Activated naive CD4-positive, alpha-beta T cell treated with anti-CD3 and anti-CD28 coated beads for 36 hours (primary cell): ENCODE measurements at regions not wholly inside any gene's neighbourhood (a gene's known extent, or its start where the extent isn't known, plus 50 kb on each side); places are given as distances from the start of the nearest gene placed in this dataset.

Source experiments
- CTCF ChIA-PET: fragments of 350-600 bp; sonication (Branson Sonifier 250); formaldehyde crosslinking; loops from one replicate; lab custom pipeline; 2021; ENCODE audit warnings: antibody characterized with exemption; lab: Charles Lee
- DNase-seq: peaks from one replicate; pipeline ENCODE4 v3.0.0-alpha.2; 2020
- H3K27ac Mint-ChIP-seq: one replicate; pipeline ENCODE4 v1.8.0; 2021; ENCODE audit warnings: mild to moderate bottlenecking, mixed read lengths
- H3K27me3 Mint-ChIP-seq: one replicate; pipeline ENCODE4 v1.8.0; 2021; ENCODE audit warnings: low read depth, mixed read lengths
- H3K36me3 Mint-ChIP-seq: one replicate; pipeline ENCODE4 v1.8.0; 2021; ENCODE audit warnings: low read depth, mixed read lengths
- H3K4me1 Mint-ChIP-seq: one replicate; pipeline ENCODE4 v1.8.0; 2021; ENCODE audit warnings: low read depth, mixed read lengths
- H3K4me3 Mint-ChIP-seq: one replicate; pipeline ENCODE4 v1.8.0; 2021; ENCODE audit warnings: mild to moderate bottlenecking, moderate library complexity, mixed read lengths
- H3K9me3 Mint-ChIP-seq: one replicate; pipeline ENCODE4 v1.8.0; 2021; ENCODE audit warnings: mixed read lengths
- intact Hi-C: fragments of 100-400 bp; cut with micrococcal nuclease; formaldehyde crosslinking; loops from one replicate; pipeline ENCODE4 v1.15.1; 2023

DNA sequence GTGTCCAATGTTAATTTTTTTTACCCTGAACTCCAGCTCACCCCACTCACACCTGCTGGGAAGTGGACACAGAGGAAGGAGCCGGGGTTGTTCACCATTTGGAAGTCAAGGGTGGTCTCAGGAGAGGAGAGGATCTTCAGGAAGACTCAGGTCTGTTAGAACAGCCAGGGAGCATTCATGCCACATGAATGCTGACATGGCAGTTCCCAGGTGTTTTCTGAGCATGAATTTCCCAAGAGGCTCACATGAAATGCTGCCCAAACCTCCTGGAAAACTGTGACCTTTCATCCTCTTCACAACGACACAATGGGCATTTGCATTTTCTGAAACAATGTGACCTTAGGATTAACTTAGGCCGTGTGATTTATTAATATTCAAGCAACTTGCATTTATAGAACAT is 2409.2 kb downstream of the TP53TG3F start:
- intact Hi-C loops: no loop called here
- H3K4me3 Mint-ChIP-seq: no peak overlapping the region
- no peak overlapping the region for H3K27ac Mint-ChIP-seq
- no peaks in the 10 kb centered on the region for H3K27me3 Mint-ChIP-seq
- no peaks in the 10 kb centered on the region for H3K4me1 Mint-ChIP-seq
- DNase-seq: no peak
- H3K9me3 Mint-ChIP-seq: peaks cover 17% of the 10 kb centered on the region
- CTCF ChIA-PET: no interaction called here
- no peaks in the 10 kb centered on the region for H3K36me3 Mint-ChIP-seq

DNA sequence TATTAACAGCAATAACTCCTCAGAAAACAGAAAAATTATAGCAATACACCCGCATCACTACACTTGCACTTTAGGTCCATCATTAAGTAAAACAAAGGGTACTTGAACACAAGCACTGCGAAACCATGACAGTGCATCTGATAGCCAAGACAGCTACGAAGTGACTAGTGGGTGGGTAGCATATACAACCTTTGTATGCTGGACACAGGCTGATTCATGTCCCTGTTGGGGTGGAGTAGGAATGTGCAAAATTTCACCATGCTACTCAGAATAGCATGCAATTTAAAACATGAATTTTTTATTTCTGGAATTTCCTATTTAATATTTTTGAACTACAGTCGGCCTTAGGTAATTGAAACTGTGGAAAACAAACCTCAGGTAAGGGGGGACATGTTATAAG is 2414.1 kb downstream of the TP53TG3F start:
- CTCF ChIA-PET: no interaction called here
- H3K27ac Mint-ChIP-seq: no peak overlapping the region
- H3K4me1 Mint-ChIP-seq: no peaks in the 10 kb centered on the region
- H3K4me3 Mint-ChIP-seq: no peak overlapping the region
- peaks cover 18% of the 10 kb centered on the region for H3K9me3 Mint-ChIP-seq
- H3K27me3 Mint-ChIP-seq: no peaks in the 10 kb centered on the region
- no peaks in the 10 kb centered on the region for H3K36me3 Mint-ChIP-seq
- no peak for DNase-seq
- intact Hi-C loops: no loop called here

DNA sequence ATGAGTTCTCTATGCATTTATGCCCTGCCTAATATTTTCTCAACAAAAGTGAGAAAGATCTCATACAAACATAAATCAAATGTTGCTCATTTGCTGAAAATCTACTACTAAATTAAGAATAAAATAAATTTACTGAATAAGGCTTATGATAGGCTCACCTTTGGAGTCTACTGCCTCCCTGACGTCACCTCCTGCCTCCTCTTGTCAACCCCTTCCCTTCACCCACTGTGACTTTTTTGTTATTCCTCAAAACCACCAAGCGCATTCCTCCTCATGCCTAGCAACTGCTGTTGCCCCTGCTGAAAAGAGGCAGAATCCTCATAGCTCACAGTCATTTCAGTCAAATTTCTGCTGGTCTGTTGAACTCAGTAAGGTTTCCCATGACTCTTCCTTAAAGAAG is 2422.2 kb downstream of the TP53TG3F start:
- no peaks in the 10 kb centered on the region for H3K27me3 Mint-ChIP-seq
- DNase-seq: no peak
- H3K4me3 Mint-ChIP-seq: no peak overlapping the region
- intact Hi-C loops: loop anchor here (10.0 kb wide), 1 partner anchor 53 kb away; no protein-coding TSS in a partner anchor
- H3K9me3 Mint-ChIP-seq: peaks cover 15% of the 10 kb centered on the region
- no peak overlapping the region for H3K27ac Mint-ChIP-seq
- no peaks in the 10 kb centered on the region for H3K36me3 Mint-ChIP-seq
- CTCF ChIA-PET: no interaction called here
- no peaks in the 10 kb centered on the region for H3K4me1 Mint-ChIP-seq

DNA sequence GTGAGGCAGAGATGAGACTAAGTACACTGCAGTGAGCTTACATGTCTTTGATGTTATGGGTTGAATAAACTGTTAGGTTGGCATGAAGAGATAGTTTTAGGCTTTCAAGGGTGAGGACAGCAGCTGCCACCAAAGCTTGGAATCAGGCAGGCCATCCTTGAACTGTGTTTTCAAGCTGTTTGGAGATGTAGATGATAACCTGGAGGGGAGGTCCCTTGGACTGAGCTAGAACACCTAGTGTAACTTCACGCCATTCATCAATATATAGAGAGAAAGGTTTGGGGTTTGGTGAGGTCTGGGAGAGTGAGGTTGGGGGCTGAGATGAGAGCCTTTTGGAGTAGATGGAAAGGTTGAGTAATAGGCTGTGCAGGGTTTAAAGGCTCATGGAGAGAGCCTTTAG is 2447.0 kb downstream of the TP53TG3F start:
- H3K27ac Mint-ChIP-seq: no peak overlapping the region
- H3K9me3 Mint-ChIP-seq: peaks cover 46% of the 10 kb centered on the region
- H3K27me3 Mint-ChIP-seq: no peaks in the 10 kb centered on the region
- CTCF ChIA-PET: no interaction called here
- no peak for DNase-seq
- H3K4me1 Mint-ChIP-seq: peaks cover 2% of the 10 kb centered on the region
- H3K4me3 Mint-ChIP-seq: no peak overlapping the region
- H3K36me3 Mint-ChIP-seq: peaks cover 1% of the 10 kb centered on the region
- intact Hi-C loops: no loop called here

DNA sequence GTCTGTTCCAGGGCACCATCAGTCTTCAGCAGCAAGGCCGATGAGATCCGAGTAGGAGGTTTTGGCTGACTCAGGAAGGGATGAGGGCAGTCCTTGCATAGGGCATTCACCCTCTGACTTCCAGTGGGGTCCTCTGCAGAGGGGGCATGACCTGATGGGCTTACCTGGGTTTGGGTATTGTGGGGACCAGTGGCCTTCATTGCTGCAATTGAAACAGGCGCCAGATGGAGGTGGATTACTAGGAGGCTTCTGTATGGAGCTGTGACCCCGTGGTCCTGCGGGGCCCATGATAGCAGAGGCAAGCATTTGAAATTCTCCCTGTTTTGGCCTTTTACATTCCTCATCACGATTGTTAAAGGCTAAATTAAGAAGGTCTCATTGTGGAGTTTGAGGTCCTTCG is 2448.7 kb downstream of the TP53TG3F start:
- CTCF ChIA-PET: no interaction called here
- no peaks in the 10 kb centered on the region for H3K27me3 Mint-ChIP-seq
- H3K9me3 Mint-ChIP-seq: peaks cover 51% of the 10 kb centered on the region
- no peak overlapping the region for H3K4me3 Mint-ChIP-seq
- intact Hi-C loops: no loop called here
- peaks cover 1% of the 10 kb centered on the region for H3K36me3 Mint-ChIP-seq
- peaks cover 2% of the 10 kb centered on the region for H3K4me1 Mint-ChIP-seq
- no peak for DNase-seq
- no peak overlapping the region for H3K27ac Mint-ChIP-seq

- Mint-ChIP-seq H3K4me1 (peaks cover 2% of the 10 kb centered on the region), H3K9me3 (peaks cover 52% of the 10 kb centered on the region), H3K27ac (no peak overlapping the region), H3K27me3 (no peaks in the 10 kb centered on the region), H3K4me3 (no peak overlapping the region), H3K36me3 (peaks cover 1% of the 10 kb centered on the region)
- CTCF ChIA-PET: no interaction called here
- intact Hi-C loops: no loop called here
- DNase-seq: peak; percentile 16
Observed at GRCh38 chr16:35908942-35909341, 2449.5 kb downstream of the TP53TG3F start.

GRCh38 chr16:35909351-35909954 is 2450.0 kb downstream of the TP53TG3F start:
- Mint-ChIP-seq H3K27ac (no peak overlapping the region), H3K4me1 (peaks cover 2% of the 10 kb centered on the region), H3K27me3 (no peaks in the 10 kb centered on the region), H3K9me3 (peaks cover 53% of the 10 kb centered on the region), H3K36me3 (peaks cover 1% of the 10 kb centered on the region), H3K4me3 (no peak overlapping the region)
- intact Hi-C loops: no loop called here
- CTCF ChIA-PET: no interaction called here
- no peak for DNase-seq

DNA sequence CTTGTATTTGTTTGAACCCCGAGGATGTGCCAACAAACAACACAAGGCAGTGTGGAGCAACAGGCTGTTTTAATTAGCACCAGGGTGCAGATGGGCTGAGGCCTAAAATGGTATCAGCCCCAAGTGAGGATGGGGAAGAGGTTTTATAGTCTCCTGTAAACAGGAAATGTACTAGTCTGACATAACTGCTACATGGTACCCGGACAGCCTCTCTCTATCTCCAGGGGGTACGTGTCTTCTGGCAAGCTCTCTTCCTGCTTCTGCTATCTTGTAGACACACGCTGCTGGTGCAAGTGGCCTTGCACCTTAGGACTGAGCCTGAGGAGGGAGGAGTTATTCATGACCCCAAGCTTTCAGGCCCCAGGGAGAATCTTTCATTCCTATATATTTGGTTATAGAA is 2451.0 kb downstream of the TP53TG3F start:
- Mint-ChIP-seq H3K36me3 (no peaks in the 10 kb centered on the region), H3K27ac (no peak overlapping the region), H3K4me3 (no peak overlapping the region), H3K9me3 (peaks cover 49% of the 10 kb centered on the region), H3K4me1 (peaks cover 2% of the 10 kb centered on the region), H3K27me3 (no peaks in the 10 kb centered on the region)
- intact Hi-C loops: no loop called here
- CTCF ChIA-PET: no interaction called here
- DNase-seq: no peak

- H3K9me3 Mint-ChIP-seq: peaks cover 36% of the 10 kb centered on the region
- intact Hi-C loops: no loop called here
- H3K27ac Mint-ChIP-seq: no peak overlapping the region
- no peak for DNase-seq
- no peaks in the 10 kb centered on the region for H3K27me3 Mint-ChIP-seq
- H3K4me1 Mint-ChIP-seq: peaks cover 2% of the 10 kb centered on the region
- CTCF ChIA-PET: no interaction called here
- no peaks in the 10 kb centered on the region for H3K36me3 Mint-ChIP-seq
- no peak overlapping the region for H3K4me3 Mint-ChIP-seq
Observed at GRCh38 chr16:35911899-35912298, 2452.5 kb downstream of the TP53TG3F start.

DNA sequence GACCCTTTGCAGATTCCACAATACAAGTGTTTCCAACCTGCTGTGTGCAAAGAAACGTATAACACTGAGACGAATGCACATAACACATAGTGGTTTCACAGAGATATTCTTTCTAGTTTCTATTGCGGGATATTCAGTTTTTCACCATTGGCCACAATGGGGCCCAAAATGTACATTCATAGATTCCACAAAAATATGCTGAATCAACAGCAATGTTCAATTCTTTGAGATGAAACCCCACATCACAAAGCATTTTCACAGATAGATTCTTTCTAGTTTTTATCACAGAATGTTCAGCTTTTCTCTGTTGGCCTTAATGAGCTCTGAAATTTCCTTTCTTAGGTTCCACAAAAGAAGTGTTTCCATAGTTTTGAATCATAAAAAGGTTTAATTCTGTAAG is 2472.3 kb downstream of the TP53TG3F start:
- Mint-ChIP-seq H3K36me3 (no peaks in the 10 kb centered on the region), H3K27me3 (no peaks in the 10 kb centered on the region), H3K27ac (no peak overlapping the region), H3K9me3 (peaks cover 9% of the 10 kb centered on the region), H3K4me1 (no peaks in the 10 kb centered on the region), H3K4me3 (no peak overlapping the region)
- CTCF ChIA-PET: no interaction called here
- intact Hi-C loops: loop anchor here (10.0 kb wide), 1 partner anchor 47 kb away; no protein-coding TSS in a partner anchor
- DNase-seq: no peak
